C1 segment of cervical spinal cord (tissue), 14 donors: ENCODE measurements at regions not wholly inside any gene's neighbourhood (a gene's known extent, or its start where the extent isn't known, plus 50 kb on each side); places are given as distances from the start of the nearest gene placed in this dataset.

Source experiments
- DNase-seq, 14 donors: peaks; one replicate each; lab custom pipeline; 2025; lab: John Stamatoyannopoulos, UW

DNA sequence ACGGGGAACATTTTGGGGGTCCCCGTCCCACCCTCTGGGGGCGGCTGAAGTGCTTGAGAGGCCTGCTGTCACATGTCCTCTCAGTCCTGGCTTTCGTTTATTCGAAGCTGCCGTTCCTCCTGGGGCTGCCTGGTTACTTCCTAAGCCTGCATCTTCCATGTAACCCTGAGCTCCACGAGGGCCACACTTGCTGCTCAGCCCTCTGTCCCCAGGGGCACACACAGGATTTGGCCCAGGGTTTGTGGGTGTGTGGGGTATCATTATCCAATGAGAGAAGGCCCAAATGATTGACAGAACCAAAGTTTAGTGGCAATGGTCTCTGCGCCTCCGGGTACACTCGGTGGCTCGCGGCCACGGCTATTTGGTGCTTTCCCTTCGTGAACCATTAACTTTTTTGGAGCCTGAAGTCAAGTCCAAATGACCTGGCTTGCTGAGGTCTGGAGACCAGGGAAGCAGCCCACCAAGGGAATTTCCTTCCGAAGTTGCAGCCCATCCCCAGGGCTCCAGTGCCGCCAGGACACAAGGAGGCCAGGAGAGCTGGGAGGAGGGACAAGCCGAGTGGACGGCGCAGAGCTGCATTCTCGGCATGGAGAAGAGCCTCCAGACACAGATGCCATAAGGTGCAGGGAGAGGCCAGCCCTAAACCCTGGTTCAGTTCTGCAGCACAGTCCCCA is 131.4 kb upstream of the FOXF1 start:
- DNase-seq = no peak

DNA sequence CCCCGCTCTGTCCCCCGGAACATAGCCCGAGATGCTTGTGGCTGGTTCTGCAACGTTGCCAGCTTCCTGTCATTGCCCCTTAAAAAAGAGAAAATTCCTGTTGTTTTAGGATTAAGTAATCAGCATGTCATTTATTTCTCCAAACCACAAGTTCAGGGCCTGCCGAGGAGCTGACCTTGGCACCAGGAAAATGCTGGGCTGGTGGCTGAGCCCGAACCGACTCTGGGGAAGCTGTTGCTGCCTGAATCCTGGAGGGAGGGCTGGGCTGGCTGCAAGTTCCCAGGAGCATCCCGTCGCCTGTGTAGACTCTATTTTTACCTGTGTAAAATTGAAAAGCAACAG is 130.9 kb upstream of the FOXF1 start:
- DNase-seq = no peak

DNA sequence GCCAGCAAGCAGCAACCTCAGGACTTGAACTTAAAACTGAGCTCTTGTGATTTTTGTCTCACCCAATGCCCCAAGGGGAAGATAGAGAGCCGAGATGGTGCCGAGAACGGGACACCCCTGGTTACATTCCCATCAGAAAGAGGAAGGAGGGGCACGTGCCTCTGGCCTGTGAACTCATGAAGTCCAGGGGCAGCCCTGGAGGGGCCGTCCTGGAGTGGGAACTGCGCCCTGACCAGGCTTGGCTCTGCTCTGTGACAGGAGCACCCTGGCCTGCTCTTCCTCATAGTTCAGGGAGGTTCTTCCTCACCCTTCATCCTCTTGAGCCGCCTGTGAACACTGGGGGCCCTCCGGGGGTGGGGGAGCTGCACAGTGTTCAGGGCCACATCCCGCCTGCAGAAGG is 130.3 kb upstream of the FOXF1 start:
- DNase-seq = no peak

DNA sequence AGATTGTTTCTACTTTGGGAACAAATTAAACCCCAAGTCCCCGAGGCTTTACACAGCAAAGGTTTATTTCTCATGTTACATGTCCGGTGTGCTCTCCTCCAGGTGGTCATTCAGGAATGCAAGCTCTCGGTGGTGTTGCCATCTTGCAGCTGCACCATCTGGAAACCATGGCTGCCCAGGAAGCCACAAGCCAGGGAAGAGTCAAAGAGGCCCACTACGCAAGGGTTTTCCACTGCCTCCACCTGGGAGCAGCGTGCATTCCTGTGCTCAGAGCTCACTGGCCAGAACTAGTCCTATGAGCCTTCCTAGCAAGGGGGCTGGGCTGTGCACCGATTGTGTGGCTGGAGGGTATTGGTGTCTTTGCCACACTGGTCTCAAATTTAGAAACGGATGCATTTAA is 128.8 kb upstream of the FOXF1 start:
- no peak for DNase-seq

DNA sequence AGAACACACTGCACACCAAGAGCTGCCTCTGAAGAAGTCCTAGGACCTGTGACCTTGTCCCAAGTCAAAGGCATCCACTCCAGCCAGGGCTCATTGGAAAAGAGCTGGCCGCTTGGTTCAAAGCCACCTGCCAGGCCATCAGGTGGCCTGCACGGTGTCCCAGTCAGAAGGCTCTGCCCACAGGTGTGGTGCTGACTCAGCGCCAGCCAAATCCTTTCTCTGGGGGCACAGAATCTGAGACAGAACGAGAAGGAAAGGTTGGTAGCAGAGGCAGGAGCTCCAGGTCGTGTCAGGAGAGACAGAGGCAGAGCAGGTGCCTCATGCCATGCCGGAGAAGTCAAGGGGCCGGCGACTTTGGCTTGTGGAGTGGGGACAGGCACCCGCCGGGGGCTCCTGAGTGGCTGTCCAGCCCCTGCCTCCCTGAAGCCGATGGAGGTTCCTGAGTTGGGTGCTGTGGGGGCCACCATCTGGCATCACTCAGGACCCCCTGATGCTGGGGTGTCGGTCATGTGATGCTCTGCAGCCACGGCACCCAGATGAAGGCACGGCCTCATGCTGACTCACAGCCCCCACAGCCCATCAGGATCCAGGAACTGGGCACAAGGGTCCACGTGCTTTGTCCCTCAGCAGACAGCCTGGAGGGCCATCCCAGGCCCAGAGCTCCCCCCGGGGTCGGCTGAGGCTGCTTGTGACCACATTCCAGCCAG is 128.1 kb upstream of the FOXF1 start:
- DNase-seq = no peak

DNA sequence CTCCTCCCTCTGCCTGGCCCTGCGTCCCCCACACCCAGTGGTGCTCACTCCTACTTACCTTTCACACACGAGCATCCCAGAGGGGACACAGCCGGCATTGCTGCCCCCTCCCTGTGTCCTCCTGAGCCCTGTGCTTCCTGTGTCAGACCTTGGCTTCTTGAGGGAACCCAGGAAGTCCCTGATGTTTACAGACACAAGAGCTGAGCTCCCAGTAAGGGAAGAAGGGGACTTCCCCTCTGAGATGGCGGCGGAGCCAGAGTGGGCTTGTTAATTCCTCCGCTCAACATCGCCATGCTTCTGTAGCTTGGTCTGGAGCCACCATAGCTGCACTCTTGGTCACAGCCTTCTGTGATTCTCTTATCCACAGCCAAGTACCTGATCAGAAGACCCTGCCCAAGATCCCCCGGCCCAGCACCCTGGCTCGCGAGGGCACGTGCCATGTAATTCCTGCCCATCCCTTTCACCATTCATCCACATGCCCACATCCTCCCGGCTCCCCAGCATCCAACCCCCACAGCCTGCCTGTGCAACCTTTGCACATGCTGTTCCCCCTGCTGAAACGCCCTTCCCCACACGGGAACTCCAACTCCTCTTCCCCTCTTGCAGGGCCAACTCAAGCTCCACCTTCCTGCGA is 127.4 kb upstream of the FOXF1 start:
- no peak for DNase-seq

DNA sequence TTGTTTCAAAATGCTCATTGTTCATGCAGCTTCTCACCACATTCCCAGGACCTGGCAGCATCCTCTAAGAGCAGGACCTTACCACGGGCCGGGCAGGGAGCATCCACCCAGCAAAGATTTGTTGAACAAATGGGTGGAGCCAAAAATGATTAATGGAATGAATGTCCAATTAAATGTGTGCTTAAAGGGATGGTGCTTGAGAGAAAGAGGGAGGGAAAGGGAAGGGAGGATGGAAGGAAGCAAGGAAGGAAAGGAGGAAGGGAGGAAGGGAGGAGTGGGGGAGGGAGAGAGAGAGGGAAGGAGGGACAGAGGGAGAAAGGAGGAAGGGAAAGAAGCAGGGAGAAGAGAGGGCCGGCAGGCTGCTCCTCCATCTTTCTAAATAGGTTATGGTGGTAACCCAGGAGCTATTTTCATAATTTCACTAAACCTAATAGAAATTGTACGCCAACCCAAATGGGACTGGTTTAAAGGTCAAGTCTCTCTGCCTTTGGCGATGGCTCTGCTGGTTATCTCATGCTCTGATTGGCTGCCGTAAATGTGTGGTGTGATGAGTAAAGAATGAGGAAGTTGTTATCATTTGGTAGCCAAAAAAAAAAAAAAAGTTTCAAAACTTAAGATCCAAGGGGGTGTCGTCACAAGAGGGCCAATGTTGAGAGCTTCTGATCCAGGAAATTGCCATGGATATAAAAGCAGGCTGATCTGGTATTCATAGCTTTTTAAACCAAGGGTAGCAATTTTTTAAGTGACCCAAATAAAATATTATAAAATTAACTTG is 126.7 kb upstream of the FOXF1 start:
- DNase-seq = no peak

DNA sequence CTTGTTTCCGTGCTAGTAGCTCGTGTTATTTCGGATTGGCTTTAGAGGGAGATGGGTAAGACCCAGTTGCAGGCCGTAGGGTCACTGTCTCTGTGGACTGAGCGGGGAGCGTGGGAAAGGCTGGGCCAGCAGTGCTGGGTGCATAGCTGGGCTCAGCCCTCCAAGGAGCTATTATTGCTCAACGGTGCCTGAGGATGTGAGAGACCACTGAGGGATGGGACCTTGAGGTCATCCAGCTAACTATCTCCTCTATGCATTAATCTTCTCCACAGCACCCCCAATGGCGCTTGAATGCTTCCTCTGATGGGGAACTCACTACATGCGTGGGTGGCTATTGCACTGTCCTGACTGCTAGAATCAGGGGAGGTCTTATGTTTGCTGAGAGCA is 126.1 kb upstream of the FOXF1 start:
- no peak for DNase-seq

DNA sequence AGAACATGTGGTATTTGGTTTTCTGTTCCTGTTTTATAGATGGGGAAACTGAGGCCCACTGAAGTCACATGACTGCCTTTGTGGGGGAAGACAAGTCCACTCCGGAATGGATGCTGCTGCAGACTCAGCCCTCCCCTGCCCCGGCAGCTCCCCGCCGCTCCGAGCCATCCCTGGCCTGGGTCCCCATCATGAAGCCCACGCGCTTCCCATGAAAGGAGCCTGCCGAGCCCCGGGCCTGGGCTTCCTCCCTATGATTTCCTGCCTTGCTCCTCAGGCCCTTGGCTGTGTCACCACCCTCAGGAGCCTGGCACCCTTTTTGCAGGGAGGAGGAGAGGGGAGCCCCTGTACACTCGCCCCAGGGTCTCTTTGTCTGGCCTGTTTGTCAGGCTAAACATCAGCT is 125.3 kb upstream of the FOXF1 start:
- no peak for DNase-seq

DNA sequence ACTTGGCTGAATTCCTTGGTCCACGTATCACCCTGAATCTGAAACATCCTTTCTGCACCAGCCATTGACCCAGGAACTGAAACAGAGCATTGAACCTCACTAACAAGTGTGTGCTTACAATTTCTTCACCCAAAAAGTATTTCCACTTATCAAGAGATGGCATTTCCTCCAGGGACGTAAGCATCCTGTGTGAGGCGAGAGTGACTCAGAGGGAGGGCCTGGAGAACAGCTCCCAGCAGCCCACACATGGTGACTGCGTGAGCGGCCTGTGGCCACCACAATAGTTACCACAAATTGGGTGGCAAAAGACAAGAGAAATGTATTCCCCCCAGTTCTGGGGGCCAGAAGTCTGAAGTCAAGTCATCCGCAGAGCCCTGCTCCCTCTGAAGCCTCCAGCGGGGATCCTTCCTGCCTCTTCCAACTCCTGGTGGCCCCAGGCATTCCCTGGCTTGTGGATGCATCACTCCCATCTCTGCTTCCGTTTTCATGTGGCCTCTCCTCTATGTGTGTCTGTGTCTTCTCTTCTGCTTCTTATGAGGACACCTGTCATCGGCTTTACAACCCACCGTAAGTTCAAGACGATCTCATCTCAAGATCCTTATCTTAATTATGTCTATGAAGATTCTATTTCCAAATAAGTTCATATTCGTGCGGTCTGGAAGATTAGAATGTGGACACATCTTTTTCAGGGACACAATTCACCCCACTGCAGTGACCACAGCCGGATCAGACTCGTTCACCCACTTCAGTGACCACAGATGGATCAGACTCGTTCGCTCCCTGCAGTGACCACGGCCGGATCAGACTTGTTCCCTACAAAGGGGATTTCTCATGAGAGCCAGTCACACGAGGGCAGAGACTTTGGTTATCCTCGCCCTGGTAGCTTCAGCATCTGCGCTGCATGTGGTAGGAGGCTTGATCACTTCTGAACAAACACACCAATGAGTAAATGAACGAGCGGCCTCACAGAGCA is 122.6 kb upstream of the FOXF1 start:
- no peak for DNase-seq

DNA sequence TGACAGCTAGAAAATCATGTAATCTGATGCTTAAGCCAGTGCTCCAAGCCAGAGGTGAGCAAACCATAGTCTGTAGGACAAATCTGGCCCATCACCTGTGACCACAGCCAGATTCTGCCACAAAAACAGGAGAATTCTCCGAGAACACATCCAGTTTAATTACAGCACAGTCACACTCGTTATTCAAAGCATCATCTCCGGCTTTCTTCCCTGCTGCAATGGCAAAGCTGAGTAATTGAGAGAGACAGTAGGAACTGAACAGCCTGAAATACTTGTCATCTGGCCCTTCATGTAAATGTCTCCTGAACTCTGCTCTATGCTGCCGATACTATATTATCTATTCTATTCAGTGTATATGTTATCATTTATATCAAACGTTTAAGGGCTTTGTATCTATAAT is 121.4 kb upstream of the FOXF1 start:
- no peak for DNase-seq

DNA sequence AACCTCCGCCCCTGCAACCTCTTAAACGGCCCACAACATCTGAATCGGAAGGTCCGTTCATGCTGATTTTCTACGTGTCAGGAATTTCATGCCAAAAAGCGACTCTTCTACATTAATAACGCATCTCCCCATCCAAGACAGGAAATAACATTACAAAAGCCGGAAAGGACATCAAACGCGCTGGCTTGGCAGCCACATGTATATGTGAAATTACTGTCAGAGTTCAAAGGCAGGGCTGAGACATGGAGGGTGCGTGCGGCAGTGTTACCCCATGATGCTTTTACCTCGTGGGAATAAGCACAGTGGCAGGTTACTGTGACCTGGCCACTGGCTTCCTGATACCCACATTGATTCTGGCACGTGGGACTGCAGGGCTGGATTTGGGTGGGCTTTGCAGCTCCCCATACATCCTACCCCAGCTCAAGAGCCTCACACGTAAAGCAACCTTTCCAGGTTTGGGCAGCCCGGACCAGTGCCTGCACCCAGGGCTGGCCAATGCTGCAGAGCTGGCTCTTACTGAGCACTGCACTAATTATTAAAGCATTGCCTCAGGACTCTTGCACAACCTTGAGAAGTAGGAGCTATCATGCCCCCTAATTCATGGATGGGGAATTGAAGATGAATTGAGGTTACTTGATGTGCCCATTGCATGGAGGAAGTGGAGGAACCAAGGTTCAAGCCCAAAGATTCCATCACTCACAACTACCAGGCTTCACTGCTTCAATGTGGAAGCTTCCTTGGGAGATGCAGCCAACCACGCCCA is 120.6 kb upstream of the FOXF1 start:
- DNase-seq = no peak

DNA sequence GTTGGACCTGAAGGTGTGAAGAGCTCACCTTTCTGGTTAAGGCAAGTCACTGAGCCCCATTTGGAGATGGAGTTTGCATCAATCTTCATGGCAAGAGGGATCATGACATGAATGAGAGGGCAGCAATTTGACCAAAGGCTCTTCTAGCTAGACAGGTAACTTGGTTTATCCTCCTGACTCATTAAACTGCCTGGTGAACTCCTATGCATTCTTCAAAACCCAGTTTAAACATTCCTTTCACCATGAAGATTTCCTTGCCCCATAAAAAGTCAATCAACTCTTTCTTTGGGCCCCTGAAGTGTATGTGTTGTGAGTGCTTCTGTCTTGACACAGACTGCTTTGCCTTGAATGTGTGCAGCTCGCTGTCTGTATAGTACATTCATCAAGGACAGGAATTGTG is 120.0 kb upstream of the FOXF1 start:
- DNase-seq = no peak

DNA sequence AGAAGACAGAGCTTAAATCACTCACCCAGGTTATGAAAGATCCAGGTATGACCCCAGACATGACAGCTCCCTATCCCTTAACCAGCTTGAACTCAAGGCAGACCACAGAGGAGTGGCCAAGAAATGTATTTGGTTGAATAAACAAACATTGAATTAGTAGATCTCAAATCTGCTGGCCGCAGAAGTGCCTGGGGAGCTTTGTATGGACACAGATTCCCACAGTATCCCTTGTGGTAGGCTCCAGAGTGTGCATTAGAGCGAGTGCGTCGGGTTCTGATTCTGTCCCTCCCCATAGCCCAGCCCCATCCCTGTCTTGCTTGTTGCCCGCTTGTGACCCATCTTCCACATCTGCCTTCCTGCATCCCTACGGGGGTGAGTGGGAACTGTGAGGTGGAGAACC is 118.8 kb upstream of the FOXF1 start:
- DNase-seq = no peak

DNA sequence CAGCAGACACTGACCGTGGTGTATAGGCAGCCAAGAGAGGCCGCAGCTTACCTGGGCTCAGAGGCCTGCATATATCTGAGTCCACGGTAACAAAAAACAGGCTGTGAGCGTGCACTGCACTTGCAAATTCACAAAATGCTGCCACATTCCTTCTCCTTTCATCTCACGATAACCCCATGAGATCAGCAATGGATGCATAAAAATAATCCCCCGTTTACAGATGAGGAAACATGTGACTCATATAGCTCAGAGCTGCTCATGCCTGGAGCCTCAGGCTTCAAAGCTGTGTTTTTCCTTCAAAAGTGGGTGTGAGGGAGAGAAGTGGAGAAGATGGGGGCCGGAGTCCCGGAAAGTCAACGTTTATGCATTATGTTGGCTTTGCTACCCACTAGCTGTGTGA is 118.3 kb upstream of the FOXF1 start:
- no peak for DNase-seq

DNA sequence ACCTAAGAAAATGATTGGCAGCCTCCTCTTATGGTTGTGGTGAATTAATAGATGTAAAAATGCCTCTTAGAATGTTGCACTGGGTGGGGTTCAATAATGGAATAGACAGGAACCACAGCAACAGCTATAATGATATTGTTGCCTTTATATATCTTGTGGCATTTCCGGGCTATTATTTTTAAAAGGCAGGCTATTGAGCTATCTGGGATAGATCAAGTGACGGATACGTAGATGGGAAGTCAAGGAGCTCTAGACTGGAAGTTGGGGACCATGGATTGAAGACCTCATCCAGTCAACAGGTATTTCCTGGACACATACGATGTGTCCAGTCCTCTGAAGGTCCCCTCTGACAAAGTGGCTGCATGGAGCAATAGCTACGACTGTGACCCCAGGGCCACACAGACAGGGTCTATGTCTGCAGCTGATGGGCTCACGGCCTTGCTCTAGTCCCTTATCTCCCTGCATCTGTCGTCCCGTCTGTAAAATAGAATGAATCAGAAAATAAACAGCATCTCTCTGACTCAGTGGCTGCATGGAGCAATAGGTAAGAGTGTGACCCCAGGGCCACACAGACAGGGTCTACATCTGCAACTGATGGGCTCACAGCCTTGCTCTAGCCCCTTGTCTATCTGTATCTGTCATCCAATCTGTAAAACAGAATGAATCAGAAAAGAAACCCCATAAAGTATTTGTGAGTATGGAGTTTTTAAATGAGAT is 117.7 kb upstream of the FOXF1 start:
- DNase-seq = no peak

DNA sequence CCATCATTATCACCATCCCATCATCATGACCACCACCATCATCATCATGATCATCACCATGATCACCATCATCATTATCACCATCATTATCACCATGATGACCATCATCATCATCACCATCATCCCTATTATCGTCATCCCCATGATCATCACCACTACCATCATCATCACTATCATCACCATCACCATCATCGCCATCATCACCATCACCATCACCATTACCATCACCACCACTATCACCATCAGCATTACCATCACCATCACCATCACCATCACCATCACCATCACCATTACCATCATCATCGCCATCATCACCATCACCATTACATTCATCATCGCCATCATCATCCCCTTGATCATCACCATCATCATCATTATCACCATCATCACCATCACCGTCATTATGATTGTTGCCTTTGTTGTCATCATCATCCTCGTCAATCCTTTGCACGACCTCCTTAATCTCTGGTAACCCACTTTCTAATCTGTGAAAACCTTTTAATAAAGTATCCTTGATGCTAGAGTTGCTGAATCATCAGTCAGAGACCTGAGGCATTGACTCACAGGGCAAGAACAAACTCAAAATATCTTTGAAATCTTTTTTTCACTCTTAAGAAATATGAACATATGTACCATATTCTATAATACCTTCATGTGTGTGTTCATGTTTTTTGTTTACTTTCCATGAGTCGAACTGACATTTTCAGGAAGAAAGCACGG is 116.3 kb upstream of the FOXF1 start:
- no peak for DNase-seq

DNA sequence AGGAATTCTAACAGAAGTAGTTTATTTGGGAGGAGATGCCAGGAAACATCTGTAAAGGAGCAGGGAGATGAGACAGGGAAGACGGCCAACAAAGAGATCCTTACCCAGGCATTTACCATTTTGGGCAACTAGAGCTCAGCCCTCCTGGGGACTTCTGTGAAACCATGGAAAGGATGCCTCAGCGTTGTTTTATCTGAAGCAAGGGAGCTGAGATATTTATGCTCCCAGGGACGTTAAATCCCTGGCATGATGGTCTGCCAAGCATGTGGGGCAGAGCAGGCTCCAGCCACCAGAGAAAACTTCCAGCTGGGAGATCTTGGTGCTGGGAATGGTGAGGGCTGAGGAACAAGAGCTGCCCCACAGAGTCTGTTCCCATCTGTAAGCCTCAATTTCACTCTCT is 114.8 kb upstream of the FOXF1 start:
- no peak for DNase-seq

DNA sequence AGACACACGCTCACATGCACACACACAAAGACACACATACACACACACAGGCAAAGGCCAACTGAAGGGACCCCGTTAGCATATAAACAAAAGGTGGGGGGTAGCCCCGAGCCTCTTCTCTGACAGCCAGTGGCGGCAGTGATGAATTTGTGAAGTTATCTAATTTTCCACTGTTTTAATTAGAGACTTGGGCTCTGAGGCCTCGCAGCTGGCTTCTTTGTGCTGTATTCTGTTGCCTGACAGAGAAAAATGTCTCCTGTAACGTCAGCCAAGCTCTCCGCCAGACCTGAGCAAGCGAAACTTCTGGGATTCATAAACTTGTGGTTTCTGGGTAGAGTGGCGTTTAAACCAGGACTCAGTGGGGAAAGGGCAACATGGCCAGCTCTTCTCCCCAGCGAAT is 113.9 kb upstream of the FOXF1 start:
- peak in 1 of 14 donors; percentile 1 for DNase-seq
